Endodermal cell (in vitro differentiated cells): ENCODE measurements at regions not wholly inside any gene's neighbourhood (a gene's known extent, or its start where the extent isn't known, plus 50 kb on each side); places are given as distances from the start of the nearest gene placed in this dataset.

Source experiments
- DNase-seq: peaks from one replicate; pipeline ENCODE4 v3.0.0-alpha.2; 2017
- H3K27ac ChIP-seq: 2 replicates; pipeline ENCODE4 v1.5.1; 2013; ENCODE audit warnings: mild to moderate bottlenecking, low read depth, low read length, moderate library complexity
- H3K27me3 ChIP-seq: 2 replicates; pipeline ENCODE4 v1.6.1; 2013; ENCODE audit warnings: mild to moderate bottlenecking, low read length, moderate library complexity; ENCODE audit not compliant: insufficient read depth, control insufficient read depth, poor library complexity, severe bottlenecking
- H3K36me3 ChIP-seq: 2 replicates; pipeline ENCODE4 v1.7.0; 2013; ENCODE audit warnings: mild to moderate bottlenecking, low read length, moderate library complexity; ENCODE audit not compliant: control insufficient read depth, insufficient read depth
- H3K4me1 ChIP-seq: one replicate; pipeline ENCODE4 v1.7.0; 2013; ENCODE audit warnings: low read length; ENCODE audit not compliant: control insufficient read depth, insufficient read depth
- H3K4me3 ChIP-seq: 2 replicates; pipeline ENCODE4 v1.5.1; 2013; ENCODE audit warnings: mild to moderate bottlenecking, low read length, moderate library complexity
- H3K9ac ChIP-seq: 2 replicates; pipeline ENCODE4 v1.6.1; 2013; ENCODE audit warnings: mild to moderate bottlenecking, low read length, moderate library complexity; ENCODE audit not compliant: poor library complexity, severe bottlenecking; ENCODE audit errors: extremely low read depth
- H3K9me3 ChIP-seq: 2 replicates; pipeline ENCODE4 v1.6.1; 2013; ENCODE audit warnings: mild to moderate bottlenecking, low read length, moderate library complexity; ENCODE audit not compliant: control insufficient read depth
- H3K27ac Mint-ChIP-seq: 2 replicates; pipeline ENCODE4 v1.8.0; 2020; ENCODE audit warnings: mixed read lengths
- H3K27me3 Mint-ChIP-seq: 2 replicates; pipeline ENCODE4 v1.8.0; 2021; ENCODE audit warnings: mild to moderate bottlenecking, mixed read lengths; ENCODE audit not compliant: insufficient read depth
- H3K36me3 Mint-ChIP-seq: 2 replicates; pipeline ENCODE4 v1.8.0; 2020; ENCODE audit warnings: low read depth, mixed read lengths
- H3K4me1 Mint-ChIP-seq: 2 replicates; pipeline ENCODE4 v1.8.0; 2020; ENCODE audit warnings: mixed read lengths
- H3K4me3 Mint-ChIP-seq: 2 replicates; pipeline ENCODE4 v1.8.0; 2020; ENCODE audit warnings: mild to moderate bottlenecking, moderate library complexity, mixed read lengths
- H3K9me3 Mint-ChIP-seq: 2 replicates; pipeline ENCODE4 v1.8.0; 2020; ENCODE audit warnings: mild to moderate bottlenecking, mixed read lengths
- CTCF ChIP-seq: fragments of 200-600 bp; sonication (generic); conservative IDR thresholded peaks from 2 replicates; pipeline ENCODE4 v1.5.0; 2021; ENCODE audit warnings: antibody characterized with exemption, mild to moderate bottlenecking
- WGBS, 2 experiments: methylation state at CpG; one replicate each; pipeline versions ENCODE4 v1.1.5 to v1.1.7; 2013; ENCODE audit warnings: missing lambda C conversion rate in 2 of 2, mixed read lengths in 1 of 2; ENCODE audit not compliant: insufficient coverage in 1 of 2, insufficient read length in 1 of 2; 5-methylcytosine and 5-hydroxymethylcytosine counted together

GRCh38 chr15:96183514-96183850 lies 147.0 kb upstream of the NR2F2 start:
- TF ChIP-seq CTCF: no peak
- WGBS, 2 experiments: 84 to 100% methylated on average over 1 to 4 of the region's 4 CpGs
- H3K4me3 ChIP-seq: no peak overlapping the region
- no peak for DNase-seq
- no peak overlapping the region for H3K9ac ChIP-seq
- no peaks in the 10 kb centered on the region for H3K27me3 ChIP-seq
- H3K27ac Mint-ChIP-seq: no peak overlapping the region
- H3K27me3 Mint-ChIP-seq: peaks cover 4% of the 10 kb centered on the region
- H3K4me1 Mint-ChIP-seq: peaks cover 59% of the 10 kb centered on the region
- H3K36me3 ChIP-seq: no peaks in the 10 kb centered on the region
- H3K9me3 ChIP-seq: no peaks in the 10 kb centered on the region
- peaks cover 3% of the 10 kb centered on the region for H3K4me1 ChIP-seq
- H3K27ac ChIP-seq: no peak overlapping the region
- H3K4me3 Mint-ChIP-seq: no peak overlapping the region
- H3K36me3 Mint-ChIP-seq: no peaks in the 10 kb centered on the region
- H3K9me3 Mint-ChIP-seq: no peaks in the 10 kb centered on the region

- no peaks in the 10 kb centered on the region for H3K27me3 ChIP-seq
- no peaks in the 10 kb centered on the region for H3K36me3 Mint-ChIP-seq
- H3K9me3 Mint-ChIP-seq: no peaks in the 10 kb centered on the region
- H3K36me3 ChIP-seq: no peaks in the 10 kb centered on the region
- peaks cover 3% of the 10 kb centered on the region for H3K4me1 ChIP-seq
- no peak overlapping the region for H3K27ac Mint-ChIP-seq
- no peak for TF ChIP-seq CTCF
- H3K9me3 ChIP-seq: no peaks in the 10 kb centered on the region
- H3K27me3 Mint-ChIP-seq: peaks cover 2% of the 10 kb centered on the region
- no peak overlapping the region for H3K9ac ChIP-seq
- H3K27ac ChIP-seq: no peak overlapping the region
- H3K4me3 ChIP-seq: no peak overlapping the region
- DNase-seq: no peak
- H3K4me1 Mint-ChIP-seq: peaks cover 60% of the 10 kb centered on the region
- no peak overlapping the region for H3K4me3 Mint-ChIP-seq
- 97% methylated on average over 2 of the region's 3 CpGs; no CpG with 5 or more reads in 1 of the 2 experiments for WGBS, 2 experiments
Measured at GRCh38 chr15:96183867-96184266, 146.6 kb upstream of the NR2F2 start.

- Histone ChIP-seq H3K9me3 (no peaks in the 10 kb centered on the region), H3K4me1 (peaks cover 3% of the 10 kb centered on the region), H3K27me3 (no peaks in the 10 kb centered on the region), H3K36me3 (no peaks in the 10 kb centered on the region), H3K4me3 (no peak overlapping the region), H3K9ac (no peak overlapping the region), H3K27ac (no peak overlapping the region)
- no peak for TF ChIP-seq CTCF
- no peaks in the 10 kb centered on the region for H3K36me3 Mint-ChIP-seq
- no peak for DNase-seq
- no peak overlapping the region for H3K27ac Mint-ChIP-seq
- no peak overlapping the region for H3K4me3 Mint-ChIP-seq
- H3K9me3 Mint-ChIP-seq: no peaks in the 10 kb centered on the region
- H3K4me1 Mint-ChIP-seq: peaks cover 60% of the 10 kb centered on the region
- peaks cover 2% of the 10 kb centered on the region for H3K27me3 Mint-ChIP-seq
- WGBS, 2 experiments: 92 to 95% methylated on average over 2 of the region's 2 CpGs
Measured at GRCh38 chr15:96184297-96184696, 146.2 kb upstream of the NR2F2 start.
